HG03457 (cell line): ENCODE measurements at regions not wholly inside any gene's neighbourhood (a gene's known extent, or its start where the extent isn't known, plus 50 kb on each side); places are given as distances from the start of the nearest gene placed in this dataset.

ENCODE experiments used
- ATAC-seq: cut with Tn5 transposase; IDR thresholded peaks from one replicate; pipeline ENCODE4 v1.9.1; 2021; ENCODE audit warnings: moderate number of reproducible peaks; ENCODE audit not compliant: unreplicated experiment

GRCh38 chr5:63374085-63374484 is 588.2 kb downstream of the HTR1A start:
- ATAC-seq, result no peak

- ATAC-seq, result no peak
These were observed 611.1 kb downstream of the HTR1A start for GRCh38 chr5:63351164-63351563.

DNA sequence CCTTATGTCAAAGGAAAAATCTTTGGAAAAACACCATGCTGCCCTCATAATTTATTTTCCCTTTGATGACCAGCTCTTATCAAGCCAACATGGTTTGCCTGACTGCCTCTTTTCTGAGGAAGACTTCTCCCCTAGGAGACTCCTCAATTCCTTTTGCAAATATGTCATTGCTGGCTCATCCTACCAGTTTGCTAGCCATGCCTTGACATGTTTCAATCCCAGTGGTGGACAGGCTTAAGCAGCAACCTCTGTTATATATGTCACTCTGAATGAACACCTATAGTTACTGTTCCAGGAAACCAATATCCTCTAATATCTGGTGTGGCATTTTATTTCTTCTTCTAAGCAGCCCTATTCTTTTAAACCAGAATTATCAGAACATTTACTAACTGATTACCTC is 615.8 kb downstream of the HTR1A start:
- no peak for ATAC-seq

DNA sequence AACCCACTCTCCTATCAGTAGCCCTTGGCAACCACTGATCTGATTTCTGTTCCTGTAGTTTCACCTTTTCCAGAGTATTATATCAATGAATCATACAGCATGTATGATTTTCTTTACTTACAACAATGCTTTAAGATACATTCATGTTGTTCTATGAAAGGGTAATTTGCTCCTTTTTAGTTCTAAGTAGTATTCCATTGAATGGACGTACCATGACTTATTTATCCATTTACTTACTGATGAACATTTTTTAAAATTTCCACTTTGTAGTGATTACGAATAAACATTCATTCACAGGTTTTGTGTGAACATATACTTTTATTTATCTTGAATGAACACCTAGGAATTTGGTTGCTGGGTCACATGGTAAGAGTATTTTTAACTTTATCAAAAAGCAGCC is 620.8 kb downstream of the HTR1A start:
- ATAC-seq, result no peak

DNA sequence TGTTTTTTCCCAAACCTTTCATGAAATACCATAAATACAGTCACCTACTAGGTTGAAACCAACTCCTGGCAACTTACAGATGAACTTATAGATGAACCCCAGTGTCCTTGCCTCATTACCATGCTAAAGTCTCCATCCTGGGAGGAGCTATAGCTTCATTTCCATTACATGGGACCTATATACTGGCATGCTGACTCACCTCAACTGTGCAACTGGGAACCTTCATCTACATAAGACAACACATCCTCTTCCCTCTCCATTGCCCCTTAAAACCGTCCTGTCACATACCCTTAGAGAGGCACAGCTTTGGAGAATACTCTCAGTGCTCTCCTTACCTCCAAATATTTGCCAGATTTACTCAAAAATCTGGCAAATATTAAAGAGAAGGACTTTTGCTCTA is 638.3 kb downstream of the HTR1A start:
- ATAC-seq, result no peak

- no peak for ATAC-seq
These were observed 647.7 kb downstream of the HTR1A start for GRCh38 chr5:63314551-63314950.

DNA sequence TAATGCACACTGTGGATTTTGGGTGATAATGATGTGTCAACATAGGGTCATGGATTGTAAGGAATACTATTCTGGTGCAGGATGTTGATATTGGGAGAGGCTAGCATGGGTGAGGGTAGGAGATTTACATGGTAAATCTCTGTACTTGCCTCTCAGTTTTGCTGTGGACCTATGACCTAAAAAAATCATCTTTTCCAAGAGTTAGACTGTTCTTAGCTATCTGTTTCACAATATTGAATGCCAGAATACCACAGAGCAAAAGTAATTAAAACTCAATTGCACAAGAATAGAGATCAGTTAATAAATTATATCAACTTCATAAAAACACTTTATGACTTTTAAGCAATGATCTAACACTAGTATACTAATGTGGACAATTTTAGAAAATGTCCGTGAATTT is 651.6 kb downstream of the HTR1A start:
- no peak for ATAC-seq

- no peak for ATAC-seq
These were observed 655.3 kb downstream of the HTR1A start for GRCh38 chr5:63306909-63307308.

DNA sequence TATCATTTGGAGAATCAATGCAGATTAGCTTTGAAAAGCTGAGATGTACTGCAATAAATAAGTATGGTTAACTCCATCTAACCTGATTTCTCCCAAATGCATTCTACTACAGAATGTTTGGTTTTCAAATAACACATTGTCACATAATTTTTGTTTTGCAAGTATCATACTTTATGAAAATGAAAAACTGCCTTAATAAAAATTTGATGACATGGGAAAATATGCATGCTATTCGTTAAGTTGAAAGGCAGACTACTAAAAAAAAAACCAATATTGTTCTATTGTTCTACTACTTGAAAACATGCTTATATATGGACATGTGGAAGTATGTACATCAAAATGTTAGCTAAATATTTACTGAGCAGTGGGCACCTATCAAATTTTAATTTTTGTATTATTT is 668.9 kb downstream of the HTR1A start:
- ATAC-seq, result no peak

- ATAC-seq, result no peak
These were observed 675.5 kb downstream of the HTR1A start for GRCh38 chr5:63286724-63287123.

- no peak for ATAC-seq
These were observed 684.8 kb downstream of the LRRC70 start for GRCh38 chr5:63263411-63263810.

DNA sequence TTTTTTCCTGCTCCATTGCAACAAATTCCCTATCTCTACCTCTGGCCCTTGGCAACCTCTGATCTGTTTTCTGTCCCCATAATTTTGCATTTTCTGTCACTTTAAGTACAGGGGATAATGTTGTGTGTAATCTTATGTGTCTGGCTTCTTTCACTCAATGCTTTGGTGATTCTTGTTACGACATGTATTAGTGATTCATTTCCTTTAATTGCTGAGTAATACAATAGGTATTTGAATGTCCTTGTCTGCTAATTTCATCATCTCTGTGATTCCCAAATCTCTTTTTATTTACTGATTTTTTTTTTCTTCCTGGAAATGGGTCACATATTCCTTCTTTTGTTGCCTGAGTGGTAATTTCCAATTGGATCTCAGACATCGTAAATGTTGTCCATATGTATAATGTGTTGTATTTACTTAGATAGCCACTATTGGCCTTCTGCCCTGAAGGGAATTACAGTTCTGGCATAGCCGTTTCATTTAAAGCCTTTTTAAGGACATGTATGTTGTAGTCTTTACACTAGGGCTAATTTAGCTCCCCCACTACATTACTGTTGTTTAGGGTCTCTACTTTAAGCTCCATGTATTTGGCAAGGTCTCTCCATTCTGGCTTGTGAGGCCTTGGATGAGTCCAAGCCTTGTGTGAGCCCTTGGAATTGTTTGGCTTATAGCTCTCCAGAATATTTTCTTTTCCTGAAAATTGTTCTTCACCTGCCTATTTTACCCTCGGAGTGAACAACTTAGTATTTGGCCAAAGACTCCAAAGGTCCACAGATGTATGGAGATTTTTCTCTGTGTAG is 683.8 kb downstream of the LRRC70 start:
- no peak for ATAC-seq

DNA sequence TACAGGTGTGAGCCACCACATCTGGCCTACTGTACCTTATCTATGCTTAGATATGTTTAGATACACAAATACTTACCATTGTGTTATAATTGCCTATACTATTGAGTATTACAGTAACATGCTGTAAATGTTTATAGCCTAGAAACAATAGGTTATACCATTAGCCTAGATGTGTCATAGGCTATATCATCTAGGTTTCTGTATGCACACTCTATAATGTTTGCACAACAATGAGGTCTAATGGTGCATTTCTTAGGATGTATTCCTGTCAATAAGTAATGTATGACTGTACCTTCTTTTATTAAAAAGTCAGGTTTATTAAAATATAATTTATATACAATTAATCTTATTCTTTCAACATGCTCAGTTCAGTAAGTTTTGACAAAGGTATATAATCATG is 683.1 kb downstream of the LRRC70 start:
- ATAC-seq, result no peak

DNA sequence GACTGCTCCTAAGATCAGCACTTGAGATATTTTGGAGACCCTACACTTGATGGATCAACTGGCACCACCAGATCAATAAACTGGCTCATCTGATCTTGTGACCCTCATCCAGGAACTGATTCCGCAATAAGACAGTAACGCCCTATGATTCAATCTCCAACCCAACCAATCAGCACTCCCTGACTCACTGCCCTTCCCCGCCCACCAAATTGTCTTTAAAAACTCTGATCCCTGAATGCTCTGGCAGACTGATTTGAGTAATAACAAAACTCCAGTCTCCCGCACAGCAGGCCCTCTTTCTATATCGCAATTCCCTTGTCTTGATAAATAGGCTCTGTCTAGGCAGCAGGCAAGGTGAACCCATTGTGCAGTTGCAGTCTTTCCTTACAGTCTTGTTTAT is 677.0 kb downstream of the LRRC70 start:
- ATAC-seq, result no peak

- no peak for ATAC-seq
These were observed 672.3 kb downstream of the LRRC70 start for GRCh38 chr5:63250939-63251338.

- no peak for ATAC-seq
These were observed 671.3 kb downstream of the LRRC70 start for GRCh38 chr5:63249960-63250359.

DNA sequence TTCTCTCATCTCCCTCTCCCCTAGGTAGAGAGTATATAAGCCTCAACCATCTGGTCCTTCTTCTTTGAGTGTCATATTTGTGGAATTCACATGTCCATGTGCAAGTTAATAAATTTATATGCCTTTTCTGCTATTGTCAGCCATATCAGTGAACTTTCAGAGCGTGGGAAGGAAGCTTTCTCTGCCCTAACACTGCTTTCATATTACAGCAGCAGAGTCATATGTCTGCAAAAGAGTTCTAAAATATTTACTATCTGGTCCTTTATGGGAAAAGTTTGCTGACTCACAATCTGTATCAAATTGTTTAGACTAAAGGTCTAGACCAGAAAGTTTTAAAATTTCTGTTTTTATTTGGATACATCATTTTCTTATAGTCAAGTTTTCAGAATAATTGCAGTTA is 669.0 kb downstream of the LRRC70 start:
- ATAC-seq, result no peak

- no peak for ATAC-seq
These were observed 666.7 kb downstream of the LRRC70 start for GRCh38 chr5:63245271-63245670.

- no peak for ATAC-seq
These were observed 661.6 kb downstream of the LRRC70 start for GRCh38 chr5:63240063-63240755.

GRCh38 chr5:63233911-63234310 is 655.3 kb downstream of the LRRC70 start:
- ATAC-seq, result no peak

DNA sequence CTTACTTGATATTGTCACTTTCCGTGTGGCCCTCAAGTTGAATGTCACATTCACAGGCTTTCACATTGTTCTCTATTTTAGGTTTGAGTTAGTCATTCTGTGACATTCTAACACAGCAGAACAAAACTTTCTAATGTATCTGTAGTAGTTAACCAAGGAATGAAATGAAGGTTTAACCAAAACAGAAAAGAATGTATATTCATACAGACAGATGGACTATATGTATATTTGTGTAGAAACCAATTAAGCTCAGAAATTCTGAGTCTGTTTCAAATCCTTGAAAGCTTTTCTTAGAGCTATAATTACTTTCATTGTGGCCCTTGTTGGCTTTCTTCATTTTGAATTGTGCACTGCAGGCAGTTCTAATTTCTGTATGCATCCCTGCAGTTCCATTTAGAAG is 654.7 kb downstream of the LRRC70 start:
- no peak for ATAC-seq

- no peak for ATAC-seq
These were observed 652.1 kb downstream of the LRRC70 start for GRCh38 chr5:63230754-63231153.

GRCh38 chr5:63228154-63228553 is 649.5 kb downstream of the LRRC70 start:
- no peak for ATAC-seq
